Urothelium cell line (cell line): ENCODE measurements at regions not wholly inside any gene's neighbourhood (a gene's known extent, or its start where the extent isn't known, plus 50 kb on each side); places are given as distances from the start of the nearest gene placed in this dataset.

Source experiments
- DNase-seq: peaks from one replicate; pipeline ENCODE4 v3.0.0; 2011; ENCODE audit warnings: low spot score, mixed read lengths
- FAIRE-seq: peaks from 2 replicates; lab custom pipeline; 2011; peaks lifted over from hg19 to GRCh38; lab: Jason Lieb, UNC

DNA sequence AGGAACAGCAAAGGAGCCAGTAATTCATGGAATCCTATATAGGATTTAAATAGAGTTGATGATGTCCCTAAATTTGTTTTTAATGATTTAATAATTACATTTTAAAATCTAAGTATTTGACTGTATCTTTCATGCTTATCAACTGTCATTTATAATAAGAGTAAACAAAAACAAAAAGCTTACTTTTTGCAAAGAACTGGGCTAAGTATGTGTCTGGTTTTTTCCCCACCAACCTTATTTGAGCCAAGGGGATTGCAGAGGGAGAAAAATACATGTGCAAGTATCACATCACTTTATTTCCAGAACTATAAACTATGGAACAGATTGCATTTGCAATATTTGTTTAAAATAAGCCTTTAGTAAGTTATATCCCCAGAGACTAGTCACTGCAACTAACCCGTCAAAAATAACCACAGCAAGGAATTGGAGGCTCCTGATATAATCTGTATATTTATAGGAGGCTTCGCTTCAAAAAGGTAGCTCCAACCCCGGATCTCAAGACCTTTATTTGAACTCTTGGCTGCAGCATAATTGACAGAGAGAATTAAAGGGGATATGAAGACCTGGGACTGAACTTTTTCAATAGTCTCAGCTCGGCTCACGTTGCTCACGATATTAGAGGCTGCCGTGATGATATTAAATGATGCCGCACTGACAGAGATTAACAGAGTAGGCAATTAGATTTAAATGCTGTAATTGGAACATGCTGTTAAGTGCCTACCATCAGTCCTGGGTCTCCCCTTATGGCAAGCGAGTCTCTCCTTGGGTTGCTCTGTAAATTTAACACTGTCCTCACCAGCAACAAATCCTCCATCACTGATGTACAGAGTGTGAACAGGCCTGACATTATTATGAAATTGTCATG is 329.1 kb upstream of the NFIA start:
- DNase-seq = no peak
- no peak for FAIRE-seq

DNA sequence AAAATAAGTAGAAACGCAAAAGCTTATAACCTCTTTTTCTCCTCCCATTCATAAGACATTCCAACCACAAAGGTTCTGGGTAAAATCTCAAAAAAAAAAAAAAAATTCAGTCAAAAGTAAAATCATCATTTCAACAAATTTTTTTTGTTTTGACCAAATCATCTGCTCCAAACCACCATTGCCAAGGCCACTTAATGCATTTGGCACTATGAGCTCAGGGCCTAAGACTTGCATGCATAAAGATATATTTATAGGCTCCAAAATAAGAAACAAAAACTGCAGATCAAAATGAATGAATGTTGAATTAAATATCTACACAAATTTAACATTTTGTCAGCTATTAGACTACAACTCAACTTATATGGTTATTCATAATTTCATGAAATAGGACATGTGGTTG is 331.1 kb upstream of the NFIA start:
- FAIRE-seq (no peak), DNase-seq (no peak)

DNA sequence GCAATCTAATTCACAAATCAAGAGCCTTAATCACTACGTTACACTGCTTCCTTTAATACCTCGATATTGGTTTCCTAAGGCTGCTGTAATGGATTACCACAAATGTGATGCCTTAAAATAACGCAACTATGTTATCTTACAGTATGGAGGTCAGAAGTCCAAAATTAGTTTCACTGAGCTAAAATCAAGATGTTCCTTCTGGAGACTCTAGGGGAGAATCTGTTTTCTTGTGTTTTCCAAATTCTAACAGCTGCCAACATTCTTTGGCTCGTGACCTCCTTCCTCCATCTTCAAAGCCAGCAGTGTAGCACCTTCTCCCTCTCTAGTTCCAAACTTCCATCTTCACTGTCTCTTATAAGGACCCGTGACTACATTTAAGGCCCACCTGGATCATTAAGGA is 335.0 kb upstream of the NFIA start:
- no peak for FAIRE-seq
- DNase-seq = no peak

DNA sequence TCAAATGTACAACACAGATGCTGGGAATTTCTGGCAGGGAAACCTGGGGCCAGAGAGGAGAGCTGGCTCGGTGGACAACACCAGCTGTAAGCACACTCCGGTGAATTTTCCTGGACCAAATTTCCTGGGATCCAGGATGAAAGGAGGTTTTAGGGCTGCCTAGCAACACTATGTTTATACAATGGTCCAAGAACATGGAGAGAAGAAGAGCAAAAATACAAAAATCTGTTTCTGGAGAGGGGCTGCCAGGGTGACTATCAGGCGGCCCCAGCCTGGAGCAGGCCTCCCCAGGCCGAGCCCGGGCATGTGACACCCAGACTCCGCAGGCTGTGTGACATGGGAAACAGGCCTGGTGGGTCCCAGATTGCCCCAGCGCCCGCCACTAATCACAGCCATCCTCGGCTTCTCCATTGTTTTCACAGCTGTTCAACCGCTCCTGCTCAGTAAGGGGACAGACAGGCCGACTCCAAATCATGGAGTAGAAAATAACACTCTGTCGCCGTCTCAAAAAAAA is 336.0 kb upstream of the NFIA start:
- DNase-seq (no peak), FAIRE-seq (no peak)

DNA sequence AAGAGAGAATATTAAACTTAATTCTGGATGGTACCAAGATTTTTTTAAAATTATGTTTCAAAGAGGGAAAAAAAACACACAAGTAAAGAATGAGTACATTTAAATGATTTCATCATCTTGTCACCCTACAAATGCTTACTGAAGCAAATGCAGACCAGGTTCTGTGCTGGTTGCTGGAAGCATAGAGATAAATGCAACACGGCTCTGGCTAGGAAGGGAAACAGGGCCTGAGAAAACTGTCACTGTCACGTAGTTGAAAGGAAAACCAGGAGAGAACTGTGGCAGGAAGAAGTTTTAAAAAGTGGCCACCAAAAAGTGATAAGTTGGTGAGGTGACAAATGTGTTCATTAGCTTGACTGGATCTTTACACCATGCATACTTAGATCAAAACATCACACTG is 336.9 kb upstream of the NFIA start:
- FAIRE-seq = no peak
- DNase-seq = no peak

DNA sequence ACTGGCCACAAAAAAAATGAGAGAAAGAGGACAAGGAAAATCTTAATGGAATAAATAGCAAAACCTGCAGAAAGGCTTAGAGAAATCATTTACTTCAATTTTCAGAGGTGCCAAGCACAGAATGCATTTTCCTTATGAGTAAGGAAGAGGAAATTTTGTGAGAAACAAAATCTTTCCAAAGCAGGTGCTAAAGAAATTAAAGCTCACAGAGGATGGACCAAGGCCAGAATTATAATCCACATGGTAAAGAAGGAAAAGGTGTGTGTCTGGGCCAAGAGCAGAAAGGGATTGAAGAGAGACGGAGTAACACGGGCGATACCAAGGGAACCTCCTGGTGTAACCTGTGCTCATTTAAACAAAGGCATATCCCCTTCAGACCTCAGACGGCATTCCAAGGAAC is 340.0 kb upstream of the NFIA start:
- FAIRE-seq (no peak), DNase-seq (no peak)

DNA sequence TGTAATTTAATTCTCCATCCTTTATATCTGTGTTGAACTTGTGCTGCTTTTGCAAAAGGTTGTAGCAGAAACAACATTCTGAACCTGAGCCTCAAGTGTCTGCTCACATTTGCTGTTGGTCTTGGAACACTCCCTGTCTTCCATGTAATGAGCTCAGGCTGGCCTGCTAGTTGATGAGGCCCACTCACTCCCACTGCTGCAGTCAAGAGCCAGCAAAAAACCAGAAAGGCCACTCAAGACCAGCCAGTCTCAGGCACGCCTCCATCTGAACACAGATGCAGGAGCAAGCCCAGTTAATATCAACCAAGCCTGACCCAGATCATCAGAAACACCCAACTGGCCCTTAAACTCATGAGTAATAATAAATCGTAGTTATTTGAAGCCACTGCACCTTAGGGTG is 342.2 kb upstream of the NFIA start:
- DNase-seq (no peak), FAIRE-seq (no peak)

DNA sequence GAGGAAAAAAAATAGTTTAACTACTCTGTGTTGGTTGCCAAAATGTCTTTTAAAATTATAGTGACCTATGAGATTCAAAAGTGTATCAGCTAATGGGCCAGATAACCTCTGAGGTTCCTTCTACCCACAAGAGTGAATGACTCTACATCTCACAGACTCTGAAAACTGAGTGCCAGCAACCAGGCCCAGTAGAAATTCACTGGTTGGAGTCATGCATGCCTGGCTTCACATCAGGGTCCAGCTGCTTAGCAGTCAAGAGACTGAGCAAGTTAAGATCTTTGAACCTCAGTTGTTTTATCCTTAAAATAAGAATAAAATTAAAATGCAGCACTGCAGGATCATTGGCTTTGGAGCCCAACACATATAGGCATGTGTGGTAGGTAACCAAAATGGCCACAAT is 342.6 kb upstream of the NFIA start:
- no peak for FAIRE-seq
- no peak for DNase-seq

DNA sequence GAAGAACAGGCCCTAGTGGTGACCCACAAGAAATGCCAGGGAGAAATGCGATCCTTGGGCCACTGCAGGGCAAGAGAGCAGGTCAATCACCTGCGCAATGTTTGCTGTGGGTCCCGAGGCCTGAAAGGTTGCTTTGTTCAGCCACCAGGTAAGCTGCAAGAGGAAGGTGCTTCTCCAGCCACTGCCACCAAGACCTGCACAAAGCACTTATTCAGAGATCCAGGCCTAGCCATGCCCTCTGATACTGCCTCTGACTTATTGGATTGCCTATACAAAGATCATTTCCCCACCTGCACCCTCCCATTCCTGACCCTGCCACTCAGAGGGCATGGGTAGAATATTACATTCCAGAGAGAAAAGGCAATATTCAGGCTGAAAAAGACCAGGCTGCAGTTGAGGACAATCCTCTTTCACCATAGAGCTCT is 349.4 kb upstream of the NFIA start:
- DNase-seq = no peak
- FAIRE-seq = no peak

DNA sequence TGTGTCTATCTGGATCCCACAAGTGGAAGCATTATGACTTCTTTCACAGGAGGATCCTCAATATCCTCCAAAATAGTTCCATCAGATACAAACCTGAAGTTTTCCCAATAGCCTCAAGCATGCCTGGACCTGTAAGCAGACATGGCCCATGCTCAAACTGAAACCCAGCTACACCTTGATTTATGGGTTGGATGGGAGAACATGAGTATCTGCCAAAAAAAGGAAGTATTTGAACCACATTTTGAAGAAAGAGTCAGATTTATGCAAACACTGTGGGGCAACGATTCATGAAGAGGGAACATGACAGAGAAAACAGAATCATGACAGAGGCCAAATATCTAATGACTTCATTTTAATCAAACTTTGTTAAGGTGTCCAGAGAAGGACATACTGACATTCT is 351.0 kb upstream of the NFIA start:
- no peak for FAIRE-seq
- no peak for DNase-seq

DNA sequence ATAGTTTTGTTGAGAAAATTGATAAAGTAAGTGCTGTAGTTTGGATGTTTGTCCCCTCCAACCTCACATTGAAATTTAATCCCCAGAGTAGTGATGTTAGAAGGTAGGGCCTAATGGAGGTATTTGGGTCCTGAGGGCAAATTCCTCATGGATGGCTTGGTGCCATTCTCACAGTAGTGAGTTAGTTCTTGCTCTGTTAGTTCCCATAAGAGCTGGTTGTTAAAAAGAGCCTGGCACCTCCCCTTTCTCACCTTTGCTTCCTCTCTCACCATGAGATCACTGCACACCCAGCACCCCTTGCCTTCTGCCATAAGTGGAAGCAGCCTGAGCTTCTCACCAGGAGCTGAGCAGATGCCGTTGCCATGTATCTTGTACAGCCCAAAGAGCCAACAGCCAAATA is 354.8 kb upstream of the NFIA start:
- no peak for DNase-seq
- no peak for FAIRE-seq

DNA sequence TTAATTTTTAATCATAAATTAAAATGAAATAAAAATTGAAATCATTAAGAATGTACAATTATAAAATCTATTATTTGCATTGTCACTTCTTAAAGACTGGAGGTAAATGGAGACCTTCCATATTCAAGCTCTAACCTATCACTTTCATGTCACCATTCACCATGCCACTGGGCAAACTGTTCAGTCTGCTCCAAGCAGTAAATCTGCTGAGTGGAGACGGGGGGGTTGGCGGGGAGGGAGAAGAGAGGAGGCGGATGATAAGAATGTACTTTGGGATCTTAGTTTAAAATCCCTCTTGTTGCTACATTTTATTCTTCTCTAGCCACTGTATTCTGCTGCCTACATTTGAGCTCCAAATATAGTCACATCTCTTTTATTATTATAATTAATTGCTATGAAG is 365.9 kb upstream of the NFIA start:
- no peak for DNase-seq
- FAIRE-seq = no peak

DNA sequence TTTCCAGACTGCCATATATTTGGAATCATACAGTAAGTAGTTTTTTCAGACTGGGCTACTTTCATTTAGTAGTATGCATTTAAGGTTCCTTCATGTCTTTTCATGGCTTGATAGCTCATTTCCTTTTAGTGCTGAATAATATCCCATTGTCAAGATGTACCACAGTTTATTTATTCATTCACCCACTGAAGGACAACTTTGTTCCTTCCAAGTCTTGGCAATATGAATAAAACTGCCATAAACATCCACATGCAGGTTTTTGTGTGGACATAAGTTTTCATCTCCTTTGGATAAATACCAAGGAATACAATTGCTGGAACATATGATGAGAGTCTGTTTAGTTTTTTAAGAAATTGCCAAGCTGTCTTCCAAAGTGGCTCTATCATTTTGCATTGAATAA is 366.4 kb upstream of the NFIA start:
- DNase-seq (no peak), FAIRE-seq (no peak)

DNA sequence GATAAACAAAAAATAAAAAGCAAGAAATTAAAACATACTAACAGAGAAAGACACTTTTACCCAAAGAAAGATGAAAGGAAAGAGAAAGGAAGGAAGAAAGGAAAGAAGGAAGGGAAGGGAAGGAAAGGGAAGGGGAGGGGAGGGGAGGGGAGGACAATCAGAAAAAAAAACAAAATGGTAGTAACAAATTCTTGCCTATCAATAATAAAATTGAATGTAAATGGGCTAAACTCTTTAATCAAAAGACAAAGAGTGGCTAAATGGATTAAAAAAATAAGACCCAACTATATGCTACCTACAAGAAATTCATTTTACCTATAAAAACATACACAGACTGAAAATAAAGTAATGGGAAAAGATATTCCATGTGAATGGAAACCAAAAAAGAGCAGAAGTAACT is 372.9 kb upstream of the NFIA start:
- no peak for FAIRE-seq
- no peak for DNase-seq

DNA sequence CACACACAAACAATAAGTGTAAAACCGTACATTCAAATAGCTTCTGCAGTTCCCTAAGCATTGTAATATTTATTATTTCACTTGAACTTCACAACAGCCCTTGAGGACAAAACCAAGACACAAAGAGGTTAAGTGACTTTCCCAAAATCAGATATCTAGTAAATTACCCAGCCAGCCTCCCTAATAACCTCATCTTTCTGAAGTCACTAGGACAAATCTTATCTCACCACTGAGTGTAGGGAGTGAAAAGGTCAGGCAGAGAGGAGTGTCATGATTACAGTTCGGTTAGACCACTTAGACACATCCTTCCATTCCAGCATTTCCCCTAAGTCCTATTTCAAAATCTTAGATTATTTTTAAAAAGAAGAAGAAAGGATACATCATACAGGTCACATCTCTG is 377.3 kb upstream of the NFIA start:
- FAIRE-seq (no peak), DNase-seq (no peak)

DNA sequence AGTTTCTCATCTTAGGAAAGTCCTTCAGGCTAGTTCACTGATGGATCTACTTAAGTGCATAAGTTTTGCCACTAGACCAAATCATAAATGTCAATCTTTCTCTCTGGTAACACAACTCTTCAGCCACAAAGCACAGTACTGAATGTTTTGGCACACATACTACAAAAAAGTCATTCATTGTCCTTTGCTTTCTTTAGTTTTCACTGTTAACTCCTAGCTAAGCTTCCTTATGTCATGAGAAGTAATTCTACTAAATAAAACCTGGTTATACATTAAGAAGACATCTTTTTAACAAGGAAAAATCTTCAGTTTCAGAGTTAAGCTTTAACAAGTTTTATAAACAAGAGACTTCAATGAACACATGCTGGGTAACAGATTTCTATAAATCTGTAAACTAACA is 379.2 kb upstream of the NFIA start:
- FAIRE-seq = no peak
- DNase-seq = no peak

DNA sequence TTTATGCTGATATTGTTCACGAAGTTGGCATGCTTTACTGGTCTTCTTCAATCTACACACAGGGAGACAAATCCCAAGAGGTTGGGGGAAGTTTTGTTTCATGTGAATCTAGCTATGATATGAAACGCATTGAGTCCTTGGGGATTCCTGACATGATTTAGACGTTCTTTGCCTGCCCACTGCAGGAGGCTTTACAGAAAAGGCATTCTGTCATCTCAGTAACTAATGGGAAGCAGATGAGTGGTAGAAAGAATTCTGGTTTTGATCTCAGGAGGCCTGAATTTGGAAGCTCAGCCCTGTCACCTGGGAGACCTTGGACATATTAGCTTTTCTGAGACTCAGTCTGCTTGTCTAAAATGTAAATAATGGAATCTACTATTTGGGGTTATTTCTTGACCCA is 383.0 kb upstream of the NFIA start:
- no peak for FAIRE-seq
- no peak for DNase-seq

DNA sequence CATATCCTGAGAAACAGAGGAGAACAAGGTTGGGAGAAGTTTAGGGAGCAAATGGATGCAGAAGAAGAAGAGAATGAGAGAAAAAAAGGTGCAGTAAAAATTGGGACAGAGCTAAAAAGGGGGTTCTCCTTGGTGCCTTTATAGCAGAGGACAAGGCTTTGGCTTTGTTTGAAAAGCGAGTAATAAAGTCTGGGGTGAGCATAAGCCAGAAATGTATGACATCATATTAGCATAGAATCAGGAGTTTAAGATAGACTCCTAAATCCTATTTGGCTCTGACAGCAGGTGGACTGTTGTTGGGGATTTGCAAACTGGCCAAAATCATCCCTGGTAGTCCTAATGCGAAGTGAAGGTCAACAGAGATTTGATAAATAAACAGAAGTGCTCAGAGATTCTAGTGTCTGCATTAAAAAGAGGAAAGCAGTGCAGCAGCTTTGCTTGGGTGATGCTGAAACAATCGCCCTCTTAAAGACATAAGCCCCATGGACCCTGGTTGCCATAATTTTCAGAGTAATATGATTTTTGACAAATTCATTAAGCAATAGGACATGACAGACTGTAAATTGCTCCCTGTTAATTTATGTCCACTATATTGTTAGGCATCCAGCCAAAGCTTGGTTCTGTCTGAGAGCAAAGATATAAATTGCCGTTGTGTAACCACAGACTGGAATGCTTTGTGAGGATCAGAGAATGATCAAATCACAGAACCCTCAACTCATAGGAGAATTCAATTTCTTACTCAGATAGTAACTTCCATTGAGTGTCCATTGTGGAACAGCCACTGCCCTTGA is 385.0 kb upstream of the NFIA start:
- FAIRE-seq = no peak
- no peak for DNase-seq

DNA sequence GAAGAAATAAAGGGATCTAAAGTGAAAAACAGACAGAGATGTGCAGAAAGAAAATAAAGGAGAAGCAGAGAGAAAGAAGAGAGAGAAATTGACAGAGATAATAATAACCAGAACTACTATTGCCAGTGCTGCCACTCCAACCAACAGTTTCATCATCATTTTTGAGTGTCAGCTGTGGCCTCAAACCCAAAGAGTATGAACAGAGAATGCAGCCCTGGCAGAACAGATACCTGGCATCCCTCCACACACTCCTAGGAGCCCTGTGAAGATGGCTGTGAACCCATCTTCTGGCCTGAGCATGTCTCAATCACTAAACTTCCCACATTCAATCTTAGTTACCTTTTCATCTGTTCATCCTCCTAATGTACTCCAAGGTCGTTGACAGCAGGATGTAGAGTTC is 385.8 kb upstream of the NFIA start:
- no peak for DNase-seq
- no peak for FAIRE-seq

DNA sequence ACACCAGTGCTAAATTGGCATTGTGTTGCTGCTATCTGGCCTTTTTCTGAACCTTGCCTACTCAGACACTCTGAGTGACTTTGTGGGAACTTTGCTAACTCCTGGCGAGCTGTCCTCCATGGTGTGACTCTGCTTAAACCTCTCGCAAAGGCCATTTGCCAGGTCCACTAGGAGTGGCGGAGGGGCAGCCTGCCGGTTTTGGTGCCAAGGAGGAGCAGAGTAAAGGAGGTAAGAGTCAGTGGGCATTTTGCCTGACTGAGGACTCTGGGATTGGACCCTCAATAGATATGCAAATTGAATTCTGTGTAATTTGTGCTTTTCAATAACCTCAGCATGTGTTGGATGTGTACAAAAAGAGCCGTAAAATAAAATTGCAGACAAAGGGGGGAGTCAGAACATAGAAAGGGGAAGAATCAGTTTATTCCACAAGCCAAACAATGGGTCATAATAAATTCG is 386.6 kb upstream of the NFIA start:
- FAIRE-seq = no peak

DNA sequence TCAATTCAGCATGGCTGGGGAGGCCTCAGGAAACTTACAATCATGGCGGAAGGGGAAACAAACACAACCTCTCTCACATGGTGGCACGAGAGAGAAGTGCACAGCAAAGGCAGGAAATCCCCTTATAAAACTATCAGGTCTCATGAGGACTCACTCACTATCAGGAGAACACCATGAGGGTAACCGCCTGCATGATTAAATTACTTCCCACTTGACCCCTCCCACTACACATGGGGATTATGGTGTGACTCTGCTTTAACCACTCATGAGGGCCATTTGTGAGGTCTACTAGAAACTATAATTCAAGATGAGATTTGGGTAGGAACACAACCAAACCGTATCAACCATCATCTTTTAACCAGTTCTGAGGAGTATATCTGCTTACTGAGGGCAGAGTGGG is 387.4 kb upstream of the NFIA start:
- FAIRE-seq = no peak
- DNase-seq = no peak

More for the DNA sequence above, 386.6 kb upstream of the NFIA start:
- DNase-seq = no peak

DNA sequence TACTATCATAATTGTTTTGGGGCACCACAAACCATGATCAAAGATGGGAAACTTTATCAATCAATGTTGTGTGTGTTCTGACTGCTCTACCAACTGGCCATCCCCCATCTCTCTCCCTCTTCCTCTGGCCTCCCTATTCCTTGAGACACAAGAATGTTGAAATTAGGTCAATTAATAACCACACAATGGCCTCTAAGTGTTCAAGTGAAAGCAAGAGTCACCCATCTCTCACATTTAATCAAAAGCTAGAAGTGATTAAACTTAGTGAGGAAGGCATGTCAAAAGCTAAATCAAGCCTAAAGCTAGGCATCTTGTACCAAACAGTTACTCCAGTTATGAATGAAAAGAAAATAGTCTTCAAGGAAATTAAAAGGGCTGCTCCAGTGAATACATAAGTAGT is 390.3 kb upstream of the NFIA start:
- DNase-seq = no peak

More for the DNA sequence above, 390.3 kb upstream of the NFIA start:
- FAIRE-seq = no peak
